IPS-18c (cell line): ENCODE measurements at regions not wholly inside any gene's neighbourhood (a gene's known extent, or its start where the extent isn't known, plus 50 kb on each side); places are given as distances from the start of the nearest gene placed in this dataset.
"Not testable (repeated sequence)": the region's sequence is repeated elsewhere in the genome, so short reads cannot be mapped to it uniquely, and the experiment has no call there.

Experiments used
- H3K4me3 ChIP-seq: 2 replicates; pipeline ENCODE4 v1.7.0; 2013; ENCODE audit warnings: low read depth, mild to moderate bottlenecking, low read length, moderate library complexity; ENCODE audit not compliant: insufficient read depth
- H3K9me3 ChIP-seq: one replicate; pipeline ENCODE4 v1.6.1; 2013; ENCODE audit warnings: mild to moderate bottlenecking, low read length, moderate library complexity; ENCODE audit not compliant: control insufficient read depth, insufficient read depth

DNA sequence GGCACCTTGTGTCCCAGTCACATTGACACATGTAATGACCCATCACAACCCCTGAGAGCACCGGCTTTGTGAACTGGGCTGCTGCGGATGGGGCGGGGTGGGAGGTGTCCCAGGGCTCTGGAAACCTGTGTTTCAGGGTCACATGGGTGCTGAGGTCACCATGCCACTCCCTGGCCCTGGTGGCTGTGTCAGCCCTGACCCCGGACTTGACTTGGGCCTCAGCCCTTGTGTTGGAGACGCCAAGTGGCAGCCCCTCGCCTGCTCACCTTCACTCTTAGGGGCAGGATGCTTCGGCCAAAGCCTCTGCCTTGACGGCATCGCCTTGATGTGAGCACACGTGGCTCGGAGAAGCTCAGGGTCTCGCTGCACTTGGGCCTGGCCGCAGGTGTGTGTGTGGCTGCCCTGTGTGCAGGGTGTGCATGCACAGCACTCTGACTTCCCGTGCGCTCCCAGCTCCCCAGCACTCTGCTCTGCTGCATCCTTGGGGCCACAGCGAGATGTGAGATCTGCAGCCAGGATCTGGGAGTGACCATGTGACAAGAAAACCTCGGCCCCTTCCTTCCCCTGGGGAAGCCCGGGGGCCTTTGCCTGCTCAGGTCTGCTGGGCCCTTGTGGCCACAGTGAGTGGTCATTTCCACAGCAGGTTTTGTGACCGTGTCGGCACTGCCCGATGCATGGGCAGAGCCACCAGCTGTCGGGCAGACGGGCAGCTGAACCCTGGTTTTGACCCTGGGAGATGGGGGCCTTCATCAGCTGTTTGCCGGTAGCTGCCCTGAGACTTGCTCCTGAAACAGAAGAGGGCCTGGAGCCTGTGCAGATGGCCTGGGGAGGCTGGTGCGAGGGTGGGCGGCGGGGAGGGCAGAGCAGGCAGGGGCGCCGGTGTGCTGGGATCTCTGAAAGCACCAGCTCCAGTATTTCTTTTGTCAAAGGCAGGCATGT is 167.4 kb downstream of the KIF26A start:
- H3K9me3 ChIP-seq = no peaks in the 10 kb centered on the region
- no peak overlapping the region for H3K4me3 ChIP-seq

DNA sequence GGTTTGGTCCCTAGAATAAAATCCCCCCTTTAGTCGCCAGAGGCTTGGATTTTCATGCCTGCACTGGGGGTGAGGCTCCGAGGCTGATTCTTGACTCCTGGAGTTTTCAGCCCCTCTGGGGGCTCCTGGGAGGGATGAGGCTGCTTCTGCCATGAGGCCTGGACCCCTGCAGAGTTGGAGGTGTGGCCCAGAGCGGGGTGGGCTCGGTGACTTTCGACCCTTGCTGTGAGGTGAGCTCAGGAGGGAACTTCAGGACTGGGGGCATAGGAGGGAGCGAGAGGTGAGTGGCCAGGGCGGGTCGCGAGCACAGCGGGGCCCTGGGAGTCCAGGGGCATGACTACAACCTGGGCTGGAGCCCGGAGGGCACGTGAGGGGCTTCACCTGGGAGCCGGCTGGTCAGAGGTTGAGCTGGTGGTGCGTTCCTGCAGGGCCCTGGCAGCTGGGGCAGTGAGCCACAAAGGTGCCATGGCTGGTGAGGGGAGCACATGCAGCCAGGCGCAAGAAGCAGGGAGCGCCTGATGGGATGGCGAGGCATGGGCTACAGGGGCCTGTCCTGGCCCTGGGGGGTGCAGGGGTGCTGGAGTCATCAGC is 168.2 kb downstream of the KIF26A start:
- Histone ChIP-seq H3K9me3 (no peaks in the 10 kb centered on the region), H3K4me3 (no peak overlapping the region)

DNA sequence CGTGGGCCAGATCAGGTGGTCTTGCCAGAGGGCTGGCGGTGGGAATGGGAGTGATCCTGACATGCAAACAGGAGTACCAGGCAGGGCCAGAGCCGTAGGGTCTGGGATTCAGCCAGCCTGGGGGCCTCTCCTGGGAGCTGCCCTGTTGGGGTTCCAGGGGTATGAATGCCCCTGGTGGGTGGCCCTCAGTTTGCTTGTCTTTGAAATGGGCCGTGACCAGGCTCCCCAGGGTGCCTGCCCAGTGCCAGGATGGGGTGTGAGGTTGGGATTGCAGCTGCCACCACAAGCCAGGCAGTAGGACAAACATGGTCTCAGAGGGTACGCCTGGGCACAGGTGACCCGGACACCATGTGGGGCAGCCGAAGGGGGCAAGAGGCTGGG is 168.8 kb downstream of the KIF26A start:
- Histone ChIP-seq H3K9me3 (no peaks in the 10 kb centered on the region), H3K4me3 (no peak overlapping the region)

DNA sequence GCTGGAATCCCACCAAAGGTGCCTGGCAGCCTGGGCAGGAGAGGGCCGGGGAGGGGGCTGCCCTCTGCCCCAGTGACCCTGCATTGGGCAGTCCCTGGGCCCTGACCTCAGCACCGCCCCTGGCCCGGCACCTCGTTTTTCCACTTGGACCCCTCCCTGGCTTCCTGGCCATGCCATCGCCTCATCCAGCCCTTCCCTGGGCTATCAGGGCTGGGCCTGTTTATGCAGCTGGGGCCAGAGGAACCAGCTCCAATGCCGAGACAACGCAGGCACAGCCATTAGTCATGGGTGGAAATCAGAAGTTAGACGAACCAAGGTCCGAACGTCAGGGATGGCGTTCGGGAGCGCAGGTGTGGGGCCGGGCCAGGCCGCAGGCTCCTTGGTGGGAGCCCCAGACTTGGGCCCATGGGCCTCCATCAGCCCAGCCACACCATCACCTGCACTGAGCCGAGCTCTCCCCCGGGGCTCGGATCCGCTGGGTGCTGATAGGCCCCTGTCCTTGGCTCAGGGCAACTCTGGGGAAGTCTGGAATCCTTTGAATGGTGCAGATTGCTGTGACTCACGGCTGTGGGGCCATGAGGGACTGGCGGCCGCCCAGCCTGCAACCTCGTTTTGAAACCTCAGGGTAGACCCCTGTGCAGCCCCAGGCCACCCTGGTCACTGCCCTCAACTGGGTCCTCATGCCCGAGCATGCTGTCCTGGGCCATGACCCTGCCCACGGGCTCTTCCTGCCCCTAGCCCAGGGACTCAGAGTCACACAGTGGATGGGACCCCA is 169.4 kb downstream of the KIF26A start:
- Histone ChIP-seq H3K4me3 (no peak overlapping the region), H3K9me3 (no peaks in the 10 kb centered on the region)

DNA sequence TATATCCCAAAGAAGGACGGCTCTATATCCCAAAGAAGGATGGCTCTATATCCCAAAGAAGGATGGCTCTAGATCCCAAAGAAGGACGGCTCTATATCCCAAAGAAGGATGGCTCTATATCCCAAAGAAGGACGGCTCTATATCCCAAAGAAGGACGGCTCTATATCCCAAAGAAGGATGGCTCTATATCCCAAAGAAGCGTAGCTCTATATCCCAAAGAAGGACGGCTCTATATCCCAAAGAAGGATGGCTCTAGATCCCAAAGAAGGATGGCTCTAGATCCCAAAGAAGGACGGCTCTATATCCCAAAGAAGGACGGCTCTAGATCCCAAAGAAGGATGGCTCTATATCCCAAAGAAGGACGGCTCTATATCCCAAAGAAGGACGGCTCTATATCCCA is 170.1 kb downstream of the KIF26A start:
- not testable (repeated sequence) for H3K4me3 ChIP-seq, H3K9me3 ChIP-seq

DNA sequence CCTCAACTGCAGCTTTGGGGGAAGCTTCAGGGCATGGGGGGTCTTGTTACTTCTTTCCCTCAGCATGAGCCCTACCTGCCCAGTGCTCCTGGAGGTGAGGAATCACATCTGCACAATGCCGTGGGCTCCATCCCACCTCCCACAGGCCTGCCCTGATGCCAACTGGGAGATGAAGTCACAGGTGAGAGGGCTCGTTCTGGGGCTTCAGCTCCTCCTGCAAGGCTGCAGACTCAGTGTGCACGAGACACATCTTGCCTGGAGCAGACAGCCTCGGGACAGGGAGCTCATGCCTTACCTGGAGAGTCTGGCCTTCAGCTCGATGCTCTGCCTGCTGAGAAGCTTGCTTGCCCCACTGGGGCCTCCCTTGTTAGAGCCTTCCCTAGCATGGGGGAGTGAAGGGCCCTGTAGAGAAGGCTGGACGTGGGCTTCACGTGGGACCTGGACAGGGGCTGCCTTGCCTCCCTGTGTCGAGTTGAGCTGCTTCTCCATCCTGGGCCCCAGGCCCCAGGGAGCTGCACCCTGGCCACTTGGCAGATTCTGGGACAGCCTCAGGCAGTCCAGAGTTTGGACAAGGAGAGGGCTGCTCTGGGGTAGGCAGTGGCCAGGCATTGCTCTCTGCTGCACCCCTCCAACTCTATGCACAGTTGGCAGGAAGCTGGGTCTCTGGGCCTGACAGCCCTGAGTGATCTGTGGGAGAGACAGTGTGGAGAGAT is 171.4 kb downstream of the KIF26A start:
- Histone ChIP-seq H3K4me3 (no peak overlapping the region), H3K9me3 (no peaks in the 10 kb centered on the region)

DNA sequence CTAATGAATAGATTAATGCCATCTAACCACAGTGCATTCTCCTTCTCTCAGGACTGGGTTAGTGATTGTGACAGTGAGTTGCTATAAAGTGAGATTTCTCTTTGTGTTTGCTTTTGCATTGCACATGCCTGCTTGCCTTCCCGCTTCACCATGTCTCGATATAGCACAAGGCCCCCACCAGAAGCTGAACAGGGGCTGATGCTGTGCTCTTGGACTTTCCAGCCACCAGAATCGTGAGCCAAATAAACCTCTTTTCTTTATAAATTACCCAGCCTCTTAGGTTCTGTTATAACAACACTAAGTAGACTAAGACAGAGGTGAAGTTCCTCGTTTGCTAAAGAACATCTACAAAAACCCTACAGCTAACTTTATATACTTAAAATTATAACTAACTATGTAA is 173.0 kb downstream of the KIF26A start:
- H3K4me3 ChIP-seq = no peak overlapping the region
- H3K9me3 ChIP-seq = no peaks in the 10 kb centered on the region

DNA sequence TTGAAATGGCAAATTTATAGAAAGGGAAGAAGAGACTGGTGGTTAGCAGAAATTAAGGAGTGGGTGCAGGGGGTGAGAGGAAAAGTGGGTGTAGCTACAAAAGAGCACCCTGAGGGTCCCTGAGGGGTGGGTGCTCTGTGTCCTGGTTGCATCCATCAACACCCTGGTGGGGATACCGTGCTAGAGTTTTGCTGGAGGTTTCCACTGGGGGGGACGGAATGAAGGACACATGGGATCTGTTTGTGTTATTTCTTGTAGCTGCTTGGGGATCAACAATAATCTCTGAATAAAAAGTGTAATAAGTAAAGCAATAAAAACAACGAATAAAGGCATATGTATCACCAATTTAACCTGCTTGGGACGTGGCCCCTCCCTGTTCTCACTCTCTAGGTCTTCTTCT is 175.3 kb downstream of the KIF26A start:
- Histone ChIP-seq H3K4me3 (no peak overlapping the region), H3K9me3 (no peaks in the 10 kb centered on the region)

DNA sequence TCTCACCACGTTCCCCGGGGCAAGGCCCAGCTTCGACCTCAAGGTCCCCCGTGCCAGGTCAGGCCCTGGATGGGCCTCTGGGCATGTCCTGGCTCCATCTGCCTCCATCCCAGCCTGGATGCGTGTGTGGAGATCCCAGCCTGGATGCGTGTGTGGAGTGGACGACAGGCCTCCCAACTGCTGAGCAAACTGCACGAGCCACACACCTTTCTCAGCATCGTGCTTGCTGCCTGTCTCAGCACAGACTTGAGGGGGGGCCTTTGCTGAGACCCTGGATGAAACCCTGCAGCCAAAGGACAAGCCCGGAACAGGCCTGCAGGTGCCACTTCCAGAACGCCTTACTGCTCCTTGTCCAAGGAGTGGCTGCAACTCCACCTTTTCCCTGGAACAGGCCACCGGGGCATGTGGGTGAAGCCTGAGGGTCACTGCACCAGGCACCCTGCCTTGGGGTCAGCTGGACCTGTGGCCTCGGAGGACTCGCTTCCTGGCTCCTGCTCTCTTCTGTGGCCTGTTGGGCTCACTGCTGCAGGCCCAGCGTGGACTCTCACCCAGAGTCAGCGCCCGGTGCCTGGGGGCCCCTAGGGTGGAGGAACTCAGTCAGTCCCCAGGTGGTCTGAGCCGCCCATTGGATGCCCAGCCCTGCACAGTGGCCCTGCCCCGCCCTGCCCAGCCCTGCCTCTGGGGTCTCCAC is 176.0 kb downstream of the KIF26A start:
- H3K4me3 ChIP-seq = no peak overlapping the region
- H3K9me3 ChIP-seq = no peaks in the 10 kb centered on the region

DNA sequence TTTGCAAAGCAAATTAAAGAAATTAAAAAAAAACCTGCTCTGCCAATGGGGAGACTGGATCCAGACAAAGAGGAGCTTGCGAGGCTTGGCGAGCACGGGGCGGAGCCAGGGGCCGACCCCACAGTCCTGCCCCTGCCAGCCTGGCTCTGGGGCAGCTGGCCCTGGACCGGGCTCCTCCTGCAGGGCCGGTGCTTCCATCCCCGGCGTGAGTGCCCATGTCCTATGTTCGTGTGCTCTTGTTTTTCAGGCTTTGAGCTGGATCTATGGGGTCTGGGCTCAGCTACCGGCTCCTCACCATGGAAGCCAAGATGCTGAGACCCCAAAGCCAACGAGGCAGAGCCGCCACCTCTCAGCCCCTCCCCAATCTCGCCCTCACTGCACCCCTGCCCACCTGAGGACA is 176.8 kb downstream of the KIF26A start:
- H3K9me3 ChIP-seq = no peaks in the 10 kb centered on the region
- no peak overlapping the region for H3K4me3 ChIP-seq

DNA sequence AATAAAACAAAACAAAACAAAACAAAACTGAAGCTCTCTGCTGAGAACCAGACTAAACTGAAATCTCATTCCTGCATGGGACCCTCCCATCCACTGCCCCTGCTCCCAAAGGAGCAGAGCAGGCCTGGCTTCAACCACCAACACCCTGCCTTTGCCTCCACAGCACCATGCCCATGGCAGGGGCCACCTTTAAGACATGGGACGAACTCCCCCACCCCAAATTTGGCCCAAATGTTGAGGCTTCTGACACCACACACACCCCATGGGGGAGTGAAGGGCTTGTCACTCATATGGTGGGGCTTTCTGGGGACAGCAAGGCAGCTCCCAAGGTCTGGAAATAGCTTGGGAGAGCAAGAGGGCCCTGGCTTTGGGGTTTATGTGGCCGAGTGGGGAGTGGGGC is 177.2 kb downstream of the KIF26A start:
- H3K9me3 ChIP-seq = no peaks in the 10 kb centered on the region
- H3K4me3 ChIP-seq = no peak overlapping the region

DNA sequence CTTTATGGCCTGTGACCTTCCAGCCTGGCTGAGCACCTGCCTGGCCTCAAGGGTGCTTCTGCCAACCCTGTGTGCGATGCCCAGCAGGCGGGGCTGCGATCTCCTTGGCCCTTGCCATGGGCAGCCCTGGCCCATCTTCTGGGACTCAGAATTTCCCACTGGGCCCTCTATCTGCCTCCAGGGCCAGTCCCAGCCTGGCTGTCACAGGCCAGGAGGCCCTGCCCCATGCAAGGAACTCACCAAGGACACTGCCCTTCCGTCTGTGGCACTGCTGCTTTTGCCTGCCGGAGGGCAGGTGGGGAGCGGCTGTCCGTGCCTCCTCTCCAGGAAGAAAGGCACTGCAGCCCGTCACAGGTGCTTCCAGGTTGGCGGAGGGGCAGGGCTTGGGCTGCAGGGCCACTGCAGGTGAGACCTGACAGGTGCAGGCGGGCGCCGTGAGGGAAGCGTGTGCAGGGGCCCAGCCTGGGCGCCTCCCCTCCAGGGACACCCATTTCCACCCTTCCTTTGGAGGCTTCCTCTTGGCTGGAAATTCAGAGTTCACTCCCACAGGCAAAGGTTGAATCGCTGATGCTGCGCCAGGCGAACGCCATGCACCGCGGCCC is 177.8 kb downstream of the KIF26A start:
- Histone ChIP-seq H3K9me3 (no peaks in the 10 kb centered on the region), H3K4me3 (no peak overlapping the region)

DNA sequence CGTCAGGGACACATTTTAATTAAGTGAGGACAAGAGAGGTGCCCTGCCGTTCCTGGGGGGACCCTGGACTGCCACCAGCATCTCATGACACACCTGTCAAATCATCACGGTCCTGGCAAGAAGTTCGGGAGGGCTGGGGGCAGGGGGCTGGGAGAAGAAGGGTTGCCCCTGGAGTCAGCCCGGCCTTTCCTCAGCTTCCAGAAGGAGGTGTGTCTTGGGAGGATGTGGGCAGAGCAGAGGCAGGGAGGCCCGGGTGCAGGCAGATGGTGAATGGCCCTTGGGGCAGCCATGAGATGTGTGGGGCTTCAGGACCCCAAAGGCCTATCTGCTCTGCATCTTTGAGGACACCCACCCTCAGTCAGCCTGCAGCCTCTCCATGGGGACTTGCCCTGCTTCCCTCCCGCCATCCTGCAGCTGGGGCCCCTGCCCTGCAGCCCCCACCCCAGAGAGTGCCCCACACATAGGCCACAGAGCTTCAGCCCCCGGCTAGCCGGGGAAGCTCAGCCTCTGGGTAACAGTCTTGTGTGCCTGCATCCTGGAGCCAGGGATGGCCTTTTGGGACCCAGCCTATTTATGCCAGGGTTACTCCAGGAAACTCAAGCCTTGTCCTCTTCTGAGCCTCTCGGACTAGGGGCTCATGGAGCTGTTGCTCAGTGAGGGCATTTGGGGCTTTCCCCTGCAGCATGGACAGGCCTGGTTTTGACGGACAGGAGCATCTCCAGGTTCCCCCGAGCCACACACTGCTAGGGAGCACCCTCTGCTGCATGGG is 178.5 kb downstream of the KIF26A start:
- H3K4me3 ChIP-seq = no peak overlapping the region
- no peaks in the 10 kb centered on the region for H3K9me3 ChIP-seq

DNA sequence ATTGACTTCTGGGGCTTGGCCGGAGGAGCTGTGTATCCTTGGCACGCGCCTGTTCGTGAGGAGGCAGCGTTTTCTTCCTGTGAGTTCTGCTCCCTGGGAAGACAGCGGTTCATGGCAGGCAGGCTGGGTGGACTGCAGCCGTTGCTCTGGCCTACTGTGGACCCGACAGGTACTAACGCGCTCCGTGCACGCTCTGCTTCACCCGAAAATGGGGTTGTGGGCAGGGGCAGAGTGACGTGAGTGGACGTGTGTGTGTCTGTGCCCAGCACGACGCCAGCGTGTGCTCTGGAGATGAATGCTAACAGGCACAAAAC is 179.1 kb downstream of the KIF26A start:
- no peaks in the 10 kb centered on the region for H3K9me3 ChIP-seq
- H3K4me3 ChIP-seq = no peak overlapping the region

DNA sequence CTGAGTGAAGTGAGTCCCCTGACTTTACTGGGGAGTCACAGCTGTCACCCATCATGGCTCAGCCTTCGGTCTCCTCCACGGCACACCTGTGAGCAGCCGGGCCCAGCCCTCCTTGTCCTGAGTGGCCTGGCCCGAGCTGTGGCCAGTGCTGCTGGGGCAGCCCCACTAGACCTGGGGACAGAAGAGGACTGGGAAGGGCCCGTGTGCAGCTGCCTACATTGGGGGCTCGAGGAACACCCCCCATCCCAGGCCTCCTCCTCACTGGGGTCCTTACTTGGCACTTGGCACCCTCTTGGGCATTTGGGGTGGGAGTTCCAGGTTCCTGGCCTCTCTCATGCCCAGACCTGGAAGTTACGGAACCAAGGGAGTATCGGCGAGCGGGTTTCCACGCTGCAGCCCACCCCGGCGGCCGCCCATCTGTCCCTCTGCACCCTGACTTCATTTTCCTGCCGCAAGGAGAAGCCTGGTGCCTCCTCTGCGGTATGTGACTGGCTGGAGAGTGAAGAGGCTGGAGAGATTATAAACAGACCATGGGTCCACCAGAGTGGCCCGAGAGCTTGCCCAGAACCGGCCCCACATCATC is 179.7 kb downstream of the KIF26A start:
- no peaks in the 10 kb centered on the region for H3K9me3 ChIP-seq
- no peak overlapping the region for H3K4me3 ChIP-seq
